NCI-H524 treated with DMSO at 0.1 percent for 48 hours (cell line): ENCODE measurements at regions not wholly inside any gene's neighbourhood (a gene's known extent, or its start where the extent isn't known, plus 50 kb on each side); places are given as distances from the start of the nearest gene placed in this dataset.

Source experiments
- DNase-seq: peaks from one replicate; lab custom pipeline; 2025; lab: John Stamatoyannopoulos, UW

- no peak for DNase-seq
Observed at GRCh38 chr2:67974559-67975430, 88.0 kb downstream of the C1D start.

DNA sequence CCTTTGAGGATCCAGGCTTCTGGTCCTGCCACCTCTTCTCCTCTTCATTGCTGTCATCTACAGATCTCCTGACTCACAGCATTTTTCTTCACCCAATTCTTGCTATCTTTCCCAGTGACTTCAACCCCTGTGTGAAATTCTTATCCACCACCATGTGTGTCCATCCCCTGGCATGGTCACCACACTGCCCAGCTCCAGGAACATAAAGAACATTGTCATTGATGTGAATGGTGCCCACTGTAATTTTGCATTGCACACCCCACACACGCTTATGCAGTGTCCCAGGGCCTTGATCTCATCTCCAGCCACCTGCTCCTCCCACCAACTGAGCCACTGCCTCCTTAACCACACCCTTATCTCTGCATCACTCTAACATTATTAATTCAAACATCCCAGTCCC is 85.3 kb downstream of the C1D start:
- DNase-seq: no peak

GRCh38 chr2:67982956-67983355 is 79.8 kb downstream of the C1D start:
- no peak for DNase-seq

DNA sequence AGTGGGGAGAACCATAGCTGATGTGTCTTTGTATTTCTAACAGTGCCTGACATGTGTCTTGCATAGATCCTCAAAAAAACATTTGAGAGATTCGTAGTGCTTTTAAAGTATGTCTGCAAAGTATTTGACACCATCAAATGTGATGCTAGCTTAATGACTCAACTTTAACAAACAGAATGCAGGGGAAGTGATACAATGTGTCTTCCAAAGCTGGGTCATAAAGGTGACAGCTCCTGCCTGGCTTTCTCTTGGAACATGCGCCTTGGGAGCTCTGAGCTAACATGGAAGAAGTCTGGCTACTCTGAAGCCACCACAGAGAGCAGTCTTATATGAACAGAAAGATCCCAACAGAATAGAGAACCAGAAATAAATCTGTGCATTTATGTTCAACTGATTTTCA is 78.2 kb downstream of the C1D start:
- no peak for DNase-seq

DNA sequence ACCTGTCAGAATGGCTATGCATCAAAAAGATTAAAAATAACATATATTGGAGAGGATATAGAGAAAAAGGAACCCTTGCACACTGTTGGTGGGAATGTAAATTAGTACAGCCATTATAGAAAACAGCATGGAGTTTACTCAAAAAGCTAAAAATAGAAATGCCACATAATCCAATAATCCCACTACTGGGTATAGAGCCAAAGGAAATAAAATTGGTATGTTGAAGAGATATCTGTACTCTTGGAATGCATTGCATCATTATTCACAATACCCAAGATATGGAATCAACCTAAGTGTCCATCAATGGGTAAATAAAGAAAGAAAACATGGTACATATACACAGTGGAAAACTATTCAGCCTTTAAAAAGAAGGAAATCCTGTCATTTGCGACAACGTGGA is 77.2 kb downstream of the C1D start:
- no peak for DNase-seq

DNA sequence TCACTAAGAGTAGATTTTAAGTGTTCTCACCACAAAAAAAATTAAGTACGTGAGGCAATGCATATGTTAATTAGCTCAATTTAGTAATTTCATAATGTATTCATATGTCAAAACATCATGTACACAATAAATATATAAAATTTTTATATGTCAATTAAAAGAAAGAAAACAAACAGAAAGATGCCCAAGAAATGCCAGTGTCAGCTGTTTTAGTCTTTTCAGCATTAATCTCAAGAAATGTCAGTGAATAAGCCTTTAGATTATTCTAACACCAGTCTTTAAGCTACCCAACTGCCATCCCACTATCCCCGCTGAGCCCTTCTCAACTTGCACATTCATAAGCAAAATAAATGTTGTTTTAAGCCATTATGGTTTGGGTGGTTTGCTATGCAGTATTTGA is 76.5 kb downstream of the C1D start:
- no peak for DNase-seq
